Retina (tissue), 1 donor: ENCODE measurements at regions not wholly inside any gene's neighbourhood (a gene's known extent, or its start where the extent isn't known, plus 50 kb on each side); places are given as distances from the start of the nearest gene placed in this dataset.
A peak's percentile ranks its signal among the peaks of the same experiment; 100 is the strongest.
"Not testable (repeated sequence)": the region's sequence is repeated elsewhere in the genome, so short reads cannot be mapped to it uniquely, and the experiment has no call there.

ENCODE experiments used
- DNase-seq: peaks from one replicate; pipeline ENCODE4 v3.0.0-alpha.2; 2016

- no peak for DNase-seq
Measured at GRCh38 chr17:51347851-51348584, 87.7 kb downstream of the UTP18 start.

DNA sequence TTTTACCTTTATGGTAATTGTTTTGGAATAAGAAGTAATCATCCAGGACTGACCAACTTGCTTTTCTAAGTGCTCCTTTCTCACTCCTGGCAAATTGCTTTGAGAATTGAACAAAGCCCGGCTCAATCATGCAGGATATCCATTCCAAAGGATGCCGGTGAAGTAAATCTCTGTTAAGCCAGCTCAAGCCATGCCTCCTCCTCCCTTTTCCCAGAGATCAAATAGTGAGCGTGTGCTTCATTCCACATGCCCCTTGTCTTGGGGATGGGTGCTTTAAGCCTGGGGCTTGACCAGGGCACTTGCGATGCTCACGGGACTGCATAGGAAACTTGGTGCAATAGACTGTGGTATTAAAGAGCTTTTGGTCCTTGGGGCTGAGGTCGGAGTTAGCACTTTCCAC lies 90.7 kb downstream of the UTP18 start:
- no peak for DNase-seq

GRCh38 chr17:51351890-51352289 lies 91.5 kb downstream of the UTP18 start:
- no peak for DNase-seq

- no peak for DNase-seq
Measured at GRCh38 chr17:51352798-51353197, 92.5 kb downstream of the UTP18 start.

- no peak for DNase-seq
Measured at GRCh38 chr17:51353296-51353695, 93.0 kb downstream of the UTP18 start.

- no peak for DNase-seq
Measured at GRCh38 chr17:51354936-51355335, 94.6 kb downstream of the UTP18 start.

GRCh38 chr17:51355441-51356410 lies 95.4 kb downstream of the UTP18 start:
- DNase-seq = peak; percentile 30

- DNase-seq = no peak
Measured at GRCh38 chr17:51359055-51359454, 98.7 kb downstream of the UTP18 start.

DNA sequence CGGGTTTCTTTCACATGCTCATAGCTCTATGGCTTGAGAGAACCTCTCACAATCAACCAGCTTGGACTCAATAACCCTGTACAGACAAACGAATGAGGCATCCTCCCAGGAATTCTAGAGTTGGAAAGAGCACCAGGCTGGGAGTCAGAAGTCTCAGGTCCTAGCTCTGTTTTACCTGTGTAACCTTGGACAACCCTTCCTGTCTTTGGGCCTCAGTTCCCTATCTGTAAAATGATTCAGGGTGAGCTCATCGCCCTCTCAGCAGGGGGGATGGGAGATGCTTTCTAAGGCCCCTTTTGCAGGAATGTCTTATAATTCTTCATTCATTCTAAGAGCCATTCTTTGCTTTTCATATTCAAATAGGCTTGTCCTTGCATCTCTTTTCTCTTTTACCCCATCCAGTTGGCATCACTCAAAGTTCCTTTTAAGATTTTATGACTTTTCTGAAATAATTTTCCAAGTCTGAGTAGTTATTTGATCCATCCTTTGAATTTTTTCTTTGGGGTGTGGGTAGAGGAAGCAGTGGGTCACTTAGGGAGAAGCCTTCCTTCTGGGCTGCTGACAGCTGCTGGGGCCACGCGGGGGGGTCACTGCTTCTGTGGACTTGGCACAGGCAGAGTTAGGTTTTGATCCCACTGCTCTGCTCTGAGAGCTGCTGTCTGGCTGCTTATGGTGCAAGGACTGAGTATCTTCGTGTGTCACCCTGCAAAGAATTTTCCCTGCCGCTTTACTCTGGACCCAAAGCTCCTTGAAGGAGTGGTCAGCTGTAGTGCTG lies 102.7 kb downstream of the UTP18 start:
- no peak for DNase-seq

- no peak for DNase-seq
Measured at GRCh38 chr17:51365090-51365489, 104.7 kb downstream of the UTP18 start.

DNA sequence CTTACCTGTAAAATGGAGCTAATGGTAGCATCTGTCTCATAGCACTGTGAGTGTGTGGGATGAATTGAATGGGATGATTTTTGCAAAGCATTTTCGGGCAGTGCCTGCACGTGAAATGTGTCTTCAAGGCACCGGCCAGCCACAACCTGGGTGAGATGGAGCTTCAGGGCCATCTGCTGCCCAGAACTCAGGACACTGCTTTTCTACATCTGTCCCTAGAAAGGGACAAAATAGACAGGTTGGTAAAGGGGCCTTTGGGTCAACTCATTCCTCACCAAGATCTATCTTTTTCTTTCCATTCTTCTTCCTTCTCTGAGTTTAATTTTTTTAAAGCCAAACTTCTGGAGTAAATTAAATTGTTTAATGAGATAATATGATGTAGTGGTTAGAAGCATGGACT lies 106.5 kb downstream of the UTP18 start:
- no peak for DNase-seq

- DNase-seq = not testable (repeated sequence)
Measured at GRCh38 chr17:51367836-51368235, 107.5 kb downstream of the UTP18 start.

DNA sequence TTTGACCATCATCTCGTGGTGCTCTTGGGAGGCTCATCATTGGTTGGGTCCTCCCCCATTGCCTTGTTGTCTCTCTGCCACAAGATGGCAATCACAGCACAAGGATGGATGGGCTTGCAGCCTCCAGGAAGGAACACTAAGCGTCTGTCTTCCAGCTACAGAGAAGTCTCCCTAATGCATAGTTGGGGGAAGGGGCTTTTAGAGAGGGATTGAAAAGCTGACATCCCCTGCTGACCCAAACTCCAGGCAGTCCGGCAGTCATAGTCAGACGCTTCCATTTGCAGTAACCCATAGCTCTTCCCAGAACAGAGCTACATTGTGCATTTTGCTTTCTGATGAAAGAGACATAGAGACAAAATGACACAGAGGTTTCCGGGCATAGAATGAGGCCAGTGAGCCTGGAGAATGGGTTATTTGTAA lies 111.4 kb downstream of the UTP18 start:
- peak; percentile 71 for DNase-seq

DNA sequence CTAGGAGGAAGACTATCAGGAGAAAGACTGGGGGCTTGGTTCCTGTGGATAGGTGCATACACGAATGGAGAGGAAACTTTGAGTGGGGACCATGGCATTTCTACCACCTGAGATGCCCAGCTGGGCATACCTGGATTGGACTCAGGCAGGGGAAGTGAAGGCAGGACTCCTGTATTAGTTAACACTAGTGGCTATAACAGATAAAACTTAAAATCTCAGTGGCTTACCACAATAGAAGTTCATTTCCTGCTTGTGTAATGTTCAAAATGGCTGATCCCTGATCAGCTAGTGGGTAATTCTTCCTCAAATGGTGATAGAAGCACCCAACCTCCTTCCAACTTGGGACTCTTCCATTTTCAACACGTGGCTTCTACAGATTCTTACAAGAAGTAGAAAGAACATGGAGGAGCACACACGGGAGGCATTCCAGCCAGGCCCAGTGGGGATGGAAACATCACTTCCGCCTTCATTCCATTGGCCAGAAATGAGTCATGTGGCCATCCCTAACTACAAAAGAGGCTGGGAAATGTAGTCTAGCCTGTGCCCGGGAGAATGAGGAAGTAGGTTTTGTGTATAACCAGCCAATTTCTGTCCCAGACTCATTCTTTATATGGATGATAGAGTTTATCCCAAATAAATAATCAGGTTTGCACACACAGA lies 112.1 kb downstream of the UTP18 start:
- DNase-seq = no peak

- no peak for DNase-seq
Measured at GRCh38 chr17:51373489-51374152, 113.3 kb downstream of the UTP18 start.

- DNase-seq = no peak
Measured at GRCh38 chr17:51374209-51374608, 113.9 kb downstream of the UTP18 start.

GRCh38 chr17:51375771-51376170 lies 115.4 kb downstream of the UTP18 start:
- no peak for DNase-seq

DNA sequence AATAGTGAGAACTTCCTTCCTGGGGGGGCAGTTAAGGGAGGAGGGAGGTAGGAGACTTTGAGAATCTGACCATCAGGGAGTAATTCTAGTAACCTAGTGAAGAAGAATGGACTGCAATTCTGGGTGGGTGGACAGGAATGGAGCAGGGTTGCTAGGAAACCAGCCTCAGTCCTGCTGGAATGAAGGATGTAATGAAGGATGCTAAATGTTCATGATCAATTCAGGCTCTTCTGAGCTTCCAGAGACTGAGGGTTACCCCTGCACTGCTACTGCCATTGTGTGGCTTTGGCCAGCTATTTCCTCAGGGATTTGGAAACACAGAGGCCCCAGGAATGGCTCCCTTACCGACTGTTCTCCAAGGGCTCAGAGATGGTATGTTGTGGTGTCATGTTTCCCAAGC lies 116.4 kb downstream of the UTP18 start:
- no peak for DNase-seq

DNA sequence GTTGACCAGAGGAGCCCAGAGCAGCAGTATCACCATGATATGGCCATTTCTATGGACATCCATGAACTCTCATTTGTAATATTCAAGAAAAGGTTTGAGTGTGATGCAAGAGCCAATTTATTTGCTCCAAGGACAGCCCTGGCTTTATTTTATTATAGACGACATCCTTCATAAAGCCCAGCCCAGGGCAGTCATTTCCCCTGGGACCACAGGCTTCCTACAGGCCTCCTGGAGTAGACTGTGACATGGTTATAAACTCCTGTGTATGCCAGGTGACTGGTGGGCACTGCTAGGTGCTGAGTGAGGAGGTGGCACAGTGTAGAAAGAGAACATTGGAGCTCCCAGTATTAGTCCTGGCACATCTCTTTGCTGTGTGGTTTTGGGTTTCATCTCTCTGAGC lies 120.9 kb downstream of the UTP18 start:
- no peak for DNase-seq

DNA sequence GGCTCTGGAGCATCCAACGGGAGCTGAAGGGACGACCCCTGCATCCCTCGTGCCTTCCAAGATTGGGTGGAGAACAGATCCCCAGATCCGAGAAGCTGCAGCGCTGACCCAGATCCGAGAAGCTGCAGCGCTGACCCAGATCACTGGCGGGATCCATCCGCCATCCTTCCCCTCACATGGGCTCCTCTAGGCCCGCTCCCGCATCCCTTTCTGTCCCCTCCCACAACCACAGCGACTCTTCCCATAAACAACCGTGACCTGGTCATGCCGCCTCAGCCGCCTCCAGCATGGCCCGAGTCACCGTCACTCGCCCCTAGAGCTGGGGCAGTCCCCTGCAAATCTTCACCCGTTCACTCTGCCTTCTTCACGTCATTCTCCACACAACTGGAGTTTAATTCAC lies 124.9 kb downstream of the UTP18 start:
- no peak for DNase-seq

GRCh38 chr17:51387582-51387981 lies 127.2 kb downstream of the UTP18 start:
- DNase-seq = no peak

- no peak for DNase-seq
Measured at GRCh38 chr17:51387986-51388385, 127.6 kb downstream of the UTP18 start.
